ENCODE measurements at regions not wholly inside any gene's neighbourhood (a gene's known extent, or its start where the extent isn't known, plus 50 kb on each side); places are given as distances from the start of the nearest gene placed in this dataset.

GRCh38 chr3:147864754-147865354, 455.7 kb downstream of the ZIC1 start:
- H3K27me3 ChIP-seq (ENCODE audit: insufficient read depth, low read depth, low read length) = no peaks in the 10 kb centered on the region

GRCh38 chr3:147866561-147866960, 457.4 kb downstream of the ZIC1 start:
- Histone ChIP-seq H3K4me2 (ENCODE audit: low read length) (no peak overlapping the region), H2AFZ (ENCODE audit: low read depth, low read length) (no peak overlapping the region), H3K27me3 (ENCODE audit: insufficient read depth, low read depth, low read length) (no peaks in the 10 kb centered on the region), H3K9ac (ENCODE audit: low read length) (no peak overlapping the region), H4K20me1 (ENCODE audit: insufficient read depth) (no peaks in the 10 kb centered on the region), H3K9me2 (ENCODE audit: insufficient read depth, low read length) (no peaks in the 10 kb centered on the region), H3K79me2 (replicated peaks; ENCODE audit: insufficient read depth, low read length) (no peaks in the 10 kb centered on the region), H3K36me3 (ENCODE audit: insufficient read depth, low read length) (no peaks in the 10 kb centered on the region), H3K27ac (ENCODE audit: low read length) (no peak overlapping the region), H3K9me3 (ENCODE audit: low read length) (peaks cover 9% of the 10 kb centered on the region), H3K4me3 (ENCODE audit: low read length) (no peak overlapping the region), H3F3A (ENCODE audit: insufficient read depth, low read length, poor library complexity, severe bottlenecking) (no peaks in the 10 kb centered on the region)
- no peak for TF ChIP-seq CTCF (IDR thresholded peaks at IDR 0.05; ENCODE audit: poor library complexity, severe bottlenecking)
- no peak for TF ChIP-seq EP300 (conservative IDR thresholded peaks at IDR 0.05; ENCODE audit: poor library complexity, severe bottlenecking)
- no peak for TF ChIP-seq POLR2AphosphoS5 (IDR thresholded peaks at IDR 0.05)
- no peak for TF ChIP-seq MXI1 (conservative IDR thresholded peaks at IDR 0.05; ENCODE audit: poor library complexity, severe bottlenecking)
- TF ChIP-seq TAF1 (IDR thresholded peaks at IDR 0.05; ENCODE audit: low read depth) = no peak
- TF ChIP-seq REST (IDR thresholded peaks at IDR 0.05; ENCODE audit: borderline replicate concordance) = no peak
- TF ChIP-seq RAD21 (conservative IDR thresholded peaks at IDR 0.05) = no peak
- TF ChIP-seq EZH2 (IDR thresholded peaks at IDR 0.05; ENCODE audit: borderline replicate concordance, insufficient read depth, low read length, poor library complexity, severe bottlenecking) = no peak
- no peak for TF ChIP-seq SMC3 (conservative IDR thresholded peaks at IDR 0.05; ENCODE audit: poor library complexity)

More at GRCh38 chr3:147864754-147865354, 455.7 kb downstream of the ZIC1 start:
- Histone ChIP-seq H3K4me2 (ENCODE audit: low read length) (no peak overlapping the region), H4K20me1 (ENCODE audit: insufficient read depth) (no peaks in the 10 kb centered on the region), H3K9ac (ENCODE audit: low read length) (no peak overlapping the region), H3K27ac (ENCODE audit: low read length) (no peak overlapping the region), H3K9me3 (ENCODE audit: low read length) (peaks cover 9% of the 10 kb centered on the region), H3F3A (ENCODE audit: insufficient read depth, low read length, poor library complexity, severe bottlenecking) (no peaks in the 10 kb centered on the region), H3K79me2 (replicated peaks; ENCODE audit: insufficient read depth, low read length) (no peaks in the 10 kb centered on the region), H2AFZ (ENCODE audit: low read depth, low read length) (no peak overlapping the region), H3K9me2 (ENCODE audit: insufficient read depth, low read length) (no peaks in the 10 kb centered on the region), H3K4me3 (ENCODE audit: low read length) (no peak overlapping the region), H3K36me3 (ENCODE audit: insufficient read depth, low read length) (no peaks in the 10 kb centered on the region)
- TF ChIP-seq REST (IDR thresholded peaks at IDR 0.05; ENCODE audit: borderline replicate concordance) (no peak), POLR2AphosphoS5 (IDR thresholded peaks at IDR 0.05) (no peak), EP300 (conservative IDR thresholded peaks at IDR 0.05; ENCODE audit: poor library complexity, severe bottlenecking) (no peak), SMC3 (conservative IDR thresholded peaks at IDR 0.05; ENCODE audit: poor library complexity) (no peak)
